DOHH2 (cell line): ENCODE measurements at regions not wholly inside any gene's neighbourhood (a gene's known extent, or its start where the extent isn't known, plus 50 kb on each side); places are given as distances from the start of the nearest gene placed in this dataset.
"Not testable (repeated sequence)": the region's sequence is repeated elsewhere in the genome, so short reads cannot be mapped to it uniquely, and the experiment has no call there.

Source experiments
- H3F3A ChIP-seq: fragments of 200-600 bp; sonication (generic), shearing (Covaris generic); 2 replicates; pipeline ENCODE4 v1.6.0; 2016; ENCODE audit warnings: antibody characterized with exemption, mild to moderate bottlenecking; ENCODE audit not compliant: control insufficient read depth, insufficient read depth
- H3K27ac ChIP-seq: fragments of 200-600 bp; sonication (generic); 2 replicates; pipeline ENCODE4 v1.5.1; 2014; ENCODE audit warnings: low read depth, mild to moderate bottlenecking, low read length, moderate library complexity
- H3K27me3 ChIP-seq: fragments of 200-600 bp; sonication (generic); 2 replicates; pipeline ENCODE4 v1.6.1; 2014; ENCODE audit warnings: mild to moderate bottlenecking, low read length, mixed read lengths; ENCODE audit not compliant: control insufficient read depth
- H3K36me3 ChIP-seq: fragments of 200-600 bp; sonication (generic); 2 replicates; pipeline ENCODE4 v1.6.1; 2014; ENCODE audit warnings: mild to moderate bottlenecking, low read length, moderate library complexity, mixed read lengths; ENCODE audit not compliant: control insufficient read depth
- H3K4me1 ChIP-seq: fragments of 200-600 bp; sonication (generic); 2 replicates; pipeline ENCODE4 v1.6.1; 2014; ENCODE audit warnings: mild to moderate bottlenecking, low read length, mixed read lengths; ENCODE audit not compliant: control insufficient read depth
- H3K4me2 ChIP-seq: fragments of 200-600 bp; sonication (generic); 2 replicates; pipeline ENCODE4 v1.6.0; 2014; ENCODE audit warnings: mild to moderate bottlenecking, low read length, moderate library complexity
- H3K4me3 ChIP-seq: fragments of 200-600 bp; sonication (generic); 2 replicates; pipeline ENCODE4 v1.5.1; 2014; ENCODE audit warnings: mild to moderate bottlenecking, low read length, mixed read lengths
- H3K79me2 ChIP-seq: fragments of 200-600 bp; sonication (generic); 2 replicates; pipeline ENCODE4 v1.6.1; 2014; ENCODE audit warnings: mild to moderate bottlenecking, low read length, mixed read lengths; ENCODE audit not compliant: control insufficient read depth
- H3K9me2 ChIP-seq: fragments of 200-600 bp; sonication (generic); replicated peaks from 2 replicates; pipeline ENCODE4 v1.6.1; 2014; ENCODE audit warnings: mild to moderate bottlenecking, low read length, mixed read lengths; ENCODE audit not compliant: control insufficient read depth
- H3K9me3 ChIP-seq: fragments of 200-600 bp; sonication (generic); 2 replicates; pipeline ENCODE4 v1.6.1; 2014; ENCODE audit warnings: antibody characterized with exemption, low read length, mixed read lengths; ENCODE audit not compliant: control insufficient read depth, insufficient read depth
- H4K20me1 ChIP-seq: fragments of 200-600 bp; sonication (generic); 2 replicates; pipeline ENCODE4 v1.6.0; 2014; ENCODE audit warnings: low read depth, mild to moderate bottlenecking, antibody characterized with exemption, low read length, moderate library complexity; ENCODE audit not compliant: control insufficient read depth, insufficient read depth
- CTCF ChIP-seq: fragments of 200-600 bp; sonication (generic); IDR thresholded peaks from one replicate; pipeline ENCODE4 v1.5.1; 2014; ENCODE audit warnings: antibody characterized with exemption, mild to moderate bottlenecking, low read depth, low read length; ENCODE audit not compliant: poor library complexity, severe bottlenecking
- EZH2phosphoT487 ChIP-seq: fragments of 200-600 bp; sonication (generic); IDR thresholded peaks from 2 replicates; pipeline ENCODE4 v1.6.1; 2017; ENCODE audit warnings: borderline replicate concordance, mild to moderate bottlenecking, antibody characterized with exemption, low read length, moderate library complexity, mixed read lengths

DNA sequence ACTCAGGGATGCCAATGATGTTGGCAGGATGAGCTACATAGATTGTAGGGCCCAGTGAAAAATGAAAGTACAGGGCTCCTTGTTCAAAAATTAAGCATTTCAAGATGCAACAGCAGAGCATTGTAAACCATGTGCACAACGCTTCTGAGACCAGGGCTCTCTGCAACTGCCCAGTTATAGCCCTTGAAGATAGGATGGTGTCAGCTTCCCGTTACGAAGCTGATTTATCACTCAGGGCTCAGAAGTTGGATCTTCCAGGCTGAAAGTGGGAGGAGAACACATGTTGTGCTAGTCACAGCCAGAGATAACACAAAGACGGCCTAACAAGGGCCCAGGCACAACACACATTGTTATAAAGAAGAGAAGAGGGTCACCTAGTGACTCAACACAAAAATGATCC, 466.7 kb downstream of the TUBA3C start:
- no peaks in the 10 kb centered on the region for H3K27me3 ChIP-seq
- no peaks in the 10 kb centered on the region for H3F3A ChIP-seq
- no peak overlapping the region for H3K4me2 ChIP-seq
- H3K79me2 ChIP-seq: no peaks in the 10 kb centered on the region
- H3K4me3 ChIP-seq: no peak overlapping the region
- H3K9me2 ChIP-seq: no peaks in the 10 kb centered on the region
- TF ChIP-seq EZH2phosphoT487 (no peak), CTCF (no peak)
- H4K20me1 ChIP-seq: no peaks in the 10 kb centered on the region
- no peaks in the 10 kb centered on the region for H3K4me1 ChIP-seq
- no peaks in the 10 kb centered on the region for H3K36me3 ChIP-seq
- H3K27ac ChIP-seq: no peak overlapping the region
- no peaks in the 10 kb centered on the region for H3K9me3 ChIP-seq

DNA sequence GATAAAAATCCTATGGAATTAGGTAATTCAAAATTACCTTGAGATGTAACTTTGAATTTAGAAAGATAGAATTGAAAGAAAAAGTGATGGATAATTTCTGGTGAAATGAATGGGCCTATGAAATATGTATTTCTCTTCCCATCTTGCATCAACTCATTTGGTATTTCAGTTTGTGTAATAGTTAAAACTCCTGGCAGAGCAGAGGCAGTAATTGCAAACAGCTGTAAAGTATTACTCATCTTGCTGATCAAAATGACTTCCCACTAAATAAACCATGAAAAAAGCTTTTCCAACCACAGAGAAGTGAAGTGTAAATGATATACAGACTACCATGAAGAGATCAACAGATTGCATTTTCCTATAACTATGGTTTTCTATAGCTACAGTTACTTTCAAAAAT, 471.0 kb downstream of the TUBA3C start:
- not testable (repeated sequence) for H3K4me1 ChIP-seq, H4K20me1 ChIP-seq, H3K4me2 ChIP-seq, H3K79me2 ChIP-seq, H3F3A ChIP-seq, H3K9me2 ChIP-seq, H3K4me3 ChIP-seq, H3K27me3 ChIP-seq, H3K36me3 ChIP-seq, H3K27ac ChIP-seq, H3K9me3 ChIP-seq

- H3F3A ChIP-seq, H3K79me2 ChIP-seq, H3K27me3 ChIP-seq, H3K4me1 ChIP-seq, H3K9me3 ChIP-seq, H3K4me3 ChIP-seq, H3K4me2 ChIP-seq, H4K20me1 ChIP-seq, H3K36me3 ChIP-seq, H3K27ac ChIP-seq, H3K9me2 ChIP-seq: not testable (repeated sequence)
These were observed 475.1 kb downstream of the TUBA3C start for GRCh38 chr13:18706538-18706937.

DNA sequence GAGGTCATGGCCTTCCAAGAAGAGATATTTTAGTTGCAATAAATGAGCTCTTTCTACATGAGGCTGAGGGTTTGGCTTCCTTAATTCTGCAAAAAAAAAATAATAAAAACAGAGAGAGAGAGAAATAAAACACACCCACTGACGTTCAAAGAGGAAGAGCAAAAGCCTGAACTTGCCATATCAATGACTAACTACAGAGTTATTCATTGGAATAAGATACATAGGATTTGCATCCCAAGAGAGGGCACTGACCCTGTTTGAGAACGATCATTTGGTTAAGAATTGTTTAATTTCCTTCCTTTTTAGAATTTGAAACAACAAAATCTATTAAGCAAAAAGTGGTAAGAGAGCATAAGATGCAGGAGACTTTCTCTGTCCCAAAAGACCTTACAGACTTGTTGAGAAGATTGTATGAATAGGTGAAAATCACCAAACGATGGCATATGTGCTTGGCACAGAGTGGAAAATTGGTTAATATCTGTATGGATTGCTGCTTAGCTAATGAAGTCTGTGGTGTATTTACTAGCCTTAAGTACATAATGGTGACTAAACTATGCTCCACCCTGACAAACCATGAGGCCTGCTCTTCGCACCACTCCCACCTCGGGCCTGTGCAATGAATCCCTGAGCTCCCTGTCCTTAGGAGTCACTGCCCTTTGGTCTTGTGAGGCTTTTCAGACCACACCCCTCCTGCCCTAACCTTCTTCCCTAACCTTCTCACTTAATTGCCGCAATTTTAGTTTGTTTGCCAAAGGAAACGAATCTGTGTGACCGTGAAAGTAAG, 479.0 kb downstream of the TUBA3C start:
- H3K27ac ChIP-seq, H3K4me1 ChIP-seq, H3K27me3 ChIP-seq, H4K20me1 ChIP-seq, H3K9me2 ChIP-seq, H3F3A ChIP-seq, H3K36me3 ChIP-seq, H3K4me2 ChIP-seq, H3K79me2 ChIP-seq, H3K9me3 ChIP-seq, H3K4me3 ChIP-seq: not testable (repeated sequence)

GRCh38 chr13:18698332-18698731, 483.3 kb downstream of the TUBA3C start:
- not testable (repeated sequence) for H3K4me3 ChIP-seq, H4K20me1 ChIP-seq, H3K36me3 ChIP-seq, H3K27ac ChIP-seq, H3K79me2 ChIP-seq, H3K4me1 ChIP-seq, H3K27me3 ChIP-seq, H3K9me2 ChIP-seq, H3F3A ChIP-seq, H3K9me3 ChIP-seq, H3K4me2 ChIP-seq

DNA sequence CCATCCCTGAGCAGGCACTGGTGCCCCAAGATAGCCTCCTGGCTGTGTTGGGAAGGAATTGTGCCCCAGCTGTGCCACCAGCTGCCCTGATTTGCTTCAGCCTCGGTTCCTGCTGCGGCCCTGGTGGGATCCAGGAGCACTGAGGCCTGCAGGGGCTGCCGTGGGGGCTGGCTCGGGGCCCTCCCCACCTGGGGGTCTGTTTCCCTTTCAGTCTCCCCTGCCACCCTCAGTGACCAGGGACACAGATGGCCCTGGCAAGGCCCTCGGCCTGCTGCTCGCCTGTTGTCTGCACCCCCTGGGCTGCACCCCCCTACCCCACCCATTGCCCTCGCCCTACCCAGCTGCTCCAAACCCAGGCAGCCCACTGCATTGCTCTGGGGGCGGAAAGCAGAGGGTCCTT, 483.8 kb downstream of the TUBA3C start:
- not testable (repeated sequence) for H4K20me1 ChIP-seq, H3K27ac ChIP-seq, H3K4me2 ChIP-seq, H3K4me1 ChIP-seq, H3K9me2 ChIP-seq, H3K4me3 ChIP-seq, H3K9me3 ChIP-seq, H3F3A ChIP-seq, H3K36me3 ChIP-seq, H3K27me3 ChIP-seq, H3K79me2 ChIP-seq

DNA sequence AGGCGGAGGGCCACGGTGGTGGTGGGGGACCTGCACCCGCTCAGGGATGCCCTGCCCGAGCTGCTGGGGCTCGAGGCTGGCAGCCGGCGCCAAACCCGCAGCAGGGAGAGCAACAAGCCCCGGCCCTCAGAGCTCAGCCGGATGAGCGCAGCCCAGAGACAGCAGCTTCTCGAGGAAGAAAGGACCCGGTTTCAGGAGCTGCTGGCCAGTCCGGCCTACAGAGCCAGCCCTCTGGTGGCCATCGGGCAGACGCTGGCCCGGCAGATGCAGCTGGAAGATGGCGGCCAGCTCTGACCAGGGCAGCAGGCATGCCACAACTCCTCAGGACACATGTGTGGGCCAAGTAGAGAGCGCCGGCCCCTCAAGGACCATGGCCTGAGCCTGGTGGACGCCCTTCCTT, 484.4 kb downstream of the TUBA3C start:
- H3K4me2 ChIP-seq: not testable (repeated sequence)

More for the DNA sequence above, 484.4 kb downstream of the TUBA3C start:
- H3K27ac ChIP-seq, H3K36me3 ChIP-seq, H3K9me3 ChIP-seq, H3K9me2 ChIP-seq, H3K4me3 ChIP-seq, H3F3A ChIP-seq, H3K4me1 ChIP-seq, H3K27me3 ChIP-seq, H4K20me1 ChIP-seq, H3K79me2 ChIP-seq: not testable (repeated sequence)
